CD4-positive, alpha-beta T cell treated with Interleukin-4 for 1 hour (primary cell): ENCODE measurements at regions not wholly inside any gene's neighbourhood (a gene's known extent, or its start where the extent isn't known, plus 50 kb on each side); places are given as distances from the start of the nearest gene placed in this dataset.

ENCODE experiments used
- DNase-seq, 2 donors: peaks; one replicate each; pipeline ENCODE4 v3.0.0-alpha.2; 2020 to 2022

DNA sequence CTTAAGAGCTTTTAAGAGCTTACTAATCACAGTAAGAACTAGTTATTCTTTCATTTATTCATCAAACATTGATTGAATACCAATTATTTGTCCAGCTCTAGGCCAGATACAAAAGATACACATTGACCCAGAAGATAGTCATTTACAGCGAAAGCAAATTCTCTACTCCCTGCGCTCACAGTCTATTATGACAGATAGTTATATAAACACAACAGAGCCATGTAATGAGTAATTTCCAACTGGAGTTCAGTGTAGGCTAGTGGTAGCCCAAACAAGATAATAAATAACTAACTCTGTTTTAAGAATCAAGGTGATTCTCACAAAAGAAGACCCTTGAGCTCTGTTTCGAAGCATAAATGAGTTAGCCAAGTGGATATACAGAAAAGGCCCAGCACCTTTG lies 397.8 kb upstream of the TLE4 start:
- DNase-seq = no peak

DNA sequence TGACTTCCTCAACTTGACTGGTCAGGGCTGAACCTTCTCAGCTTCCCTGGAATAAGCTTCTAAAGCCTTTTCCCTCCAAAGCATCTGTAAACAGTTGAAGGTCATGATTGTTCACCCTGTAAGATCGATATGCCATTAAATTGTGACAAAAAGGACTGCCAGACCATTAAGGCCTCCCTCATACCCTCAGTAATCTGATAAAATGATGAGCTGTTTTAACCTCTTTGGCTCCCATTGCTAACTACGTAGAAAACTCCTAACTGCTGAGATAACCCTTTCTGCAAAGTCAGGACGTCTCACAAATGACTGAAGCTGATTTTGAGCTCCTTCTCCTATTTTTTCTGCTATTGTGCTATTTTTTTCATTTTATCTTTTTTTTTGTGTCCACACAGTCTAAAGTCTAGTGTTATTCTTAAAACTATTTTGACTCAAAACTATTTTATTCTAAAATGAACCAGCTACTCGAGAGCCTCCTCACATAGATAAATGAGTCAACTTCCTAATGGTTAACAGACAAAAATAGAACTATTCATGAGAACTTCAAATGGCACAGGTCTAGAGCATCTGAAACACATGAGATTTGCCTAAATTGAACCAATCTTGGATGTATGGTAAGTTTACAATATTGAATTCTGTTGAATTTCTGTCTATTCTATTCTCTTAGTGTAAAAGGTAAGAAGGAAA lies 395.6 kb upstream of the TLE4 start:
- DNase-seq = no peak

- no peak for DNase-seq
Measured at GRCh38 chr9:79184831-79185230, 386.9 kb upstream of the TLE4 start.

DNA sequence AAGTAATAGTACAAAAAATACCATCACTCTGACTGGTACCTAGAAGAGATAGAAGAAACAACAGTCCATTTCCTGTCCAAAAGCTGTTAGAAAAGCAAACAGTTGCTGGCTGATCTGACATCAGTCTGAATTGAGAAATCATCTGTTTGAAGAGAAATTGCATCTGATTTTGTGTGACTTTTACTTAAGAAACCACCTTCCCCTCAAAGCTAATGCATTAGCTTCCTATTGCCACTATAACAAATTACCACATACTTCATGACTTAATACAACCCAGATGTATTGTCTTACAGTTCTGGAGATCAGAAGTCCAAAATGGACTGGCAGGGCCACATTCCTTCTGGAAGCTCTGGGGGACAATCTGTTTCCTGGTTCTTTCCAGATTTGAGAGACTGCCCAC lies 385.9 kb upstream of the TLE4 start:
- no peak for DNase-seq

DNA sequence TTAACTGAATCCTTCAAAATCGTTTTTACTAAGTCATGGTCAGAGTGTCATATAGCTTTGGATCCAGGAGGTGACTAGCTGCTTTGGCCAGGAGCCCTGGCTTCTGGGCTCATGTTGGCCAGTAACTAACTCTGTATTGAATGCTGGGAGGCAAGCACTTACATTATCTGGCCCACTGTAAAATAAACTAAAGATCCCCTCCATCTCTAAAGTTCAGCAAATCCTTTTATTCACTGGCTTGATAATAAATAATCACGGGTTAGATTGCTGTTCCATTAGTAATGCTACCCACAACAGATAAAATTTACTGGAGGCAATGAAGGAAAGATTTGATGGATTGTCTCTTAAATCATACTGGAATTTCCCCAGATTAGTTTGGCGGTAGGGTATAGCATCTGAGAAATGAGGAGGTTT lies 382.2 kb upstream of the TLE4 start:
- no peak for DNase-seq

- no peak for DNase-seq
Measured at GRCh38 chr9:79193001-79193400, 378.8 kb upstream of the TLE4 start.

- DNase-seq = no peak
Measured at GRCh38 chr9:79193501-79194223, 378.1 kb upstream of the TLE4 start.

- DNase-seq = no peak
Measured at GRCh38 chr9:79195879-79196278, 375.9 kb upstream of the TLE4 start.

DNA sequence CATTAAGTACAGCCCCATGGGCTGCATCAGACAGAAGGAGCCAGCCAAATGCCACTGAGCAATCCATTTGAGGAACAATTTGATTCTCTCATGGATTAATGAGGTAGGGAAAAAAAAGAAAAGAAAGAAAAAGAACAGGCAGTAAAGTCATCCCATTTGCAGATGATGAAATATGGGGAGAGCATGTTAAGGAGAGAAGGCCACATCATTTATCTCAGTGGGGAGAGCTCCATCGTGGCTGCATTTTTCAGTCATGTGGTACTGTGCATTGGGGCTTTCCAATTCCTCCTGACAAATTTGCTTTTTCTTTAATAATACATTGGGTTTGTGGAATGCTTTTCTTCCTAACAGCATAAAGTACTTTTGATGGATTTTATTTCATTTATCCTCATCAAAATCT lies 375.2 kb upstream of the TLE4 start:
- DNase-seq = no peak

- no peak for DNase-seq
Measured at GRCh38 chr9:79200336-79200735, 371.4 kb upstream of the TLE4 start.

DNA sequence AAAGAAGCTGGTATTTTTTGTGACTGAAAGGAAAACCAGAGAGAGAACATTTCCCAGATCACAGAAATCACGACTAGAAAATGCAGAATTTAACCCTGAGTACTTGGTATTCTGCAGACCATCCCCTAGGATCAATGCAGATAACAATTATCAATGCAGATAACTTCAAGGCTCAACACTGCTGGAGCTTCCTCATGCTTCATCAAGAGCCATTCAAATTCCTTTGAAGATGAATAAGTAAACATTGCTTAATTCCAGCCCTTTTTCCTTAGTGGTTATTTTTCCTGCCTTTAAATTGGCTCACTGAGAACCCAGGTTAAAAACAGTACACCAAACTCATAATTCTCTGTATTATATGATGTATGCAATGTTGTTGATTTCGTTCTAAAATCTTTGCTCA lies 370.1 kb upstream of the TLE4 start:
- DNase-seq = no peak

GRCh38 chr9:79208791-79209396 lies 362.9 kb upstream of the TLE4 start:
- no peak for DNase-seq

DNA sequence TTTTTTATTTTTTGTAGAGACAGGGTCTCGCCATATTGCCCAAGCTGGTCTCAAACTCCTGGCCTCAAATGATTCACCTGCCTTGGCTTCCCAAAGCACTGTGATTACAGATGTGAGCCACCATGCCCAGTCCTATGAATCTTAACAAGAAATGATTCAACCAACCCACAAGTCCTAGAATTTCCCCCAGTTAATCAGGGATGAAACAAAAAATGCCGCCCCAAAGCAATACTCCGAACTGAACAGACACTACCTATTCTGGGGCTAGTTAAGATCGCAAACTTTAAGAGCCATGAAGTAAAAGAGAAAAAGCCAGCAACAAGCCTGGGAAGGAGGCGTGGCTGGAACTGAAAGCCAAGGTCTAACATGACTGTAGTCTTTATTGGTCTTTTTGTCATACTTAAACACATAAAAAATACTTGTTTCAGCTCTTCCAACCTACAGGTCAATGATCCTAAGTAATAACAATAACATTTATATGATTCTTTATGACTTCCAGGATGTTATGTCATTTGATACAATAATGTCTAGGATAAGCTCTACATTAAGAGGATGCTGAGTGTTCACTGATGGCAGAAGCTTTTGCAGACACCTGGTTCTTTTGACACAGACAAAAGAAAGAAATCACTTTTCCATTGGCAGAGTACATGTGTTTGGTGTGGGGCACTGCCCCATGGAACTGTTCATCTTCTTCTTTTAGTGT lies 361.1 kb upstream of the TLE4 start:
- no peak for DNase-seq

GRCh38 chr9:79213417-79214125 lies 358.2 kb upstream of the TLE4 start:
- no peak for DNase-seq

- no peak for DNase-seq
Measured at GRCh38 chr9:79215821-79216220, 355.9 kb upstream of the TLE4 start.

DNA sequence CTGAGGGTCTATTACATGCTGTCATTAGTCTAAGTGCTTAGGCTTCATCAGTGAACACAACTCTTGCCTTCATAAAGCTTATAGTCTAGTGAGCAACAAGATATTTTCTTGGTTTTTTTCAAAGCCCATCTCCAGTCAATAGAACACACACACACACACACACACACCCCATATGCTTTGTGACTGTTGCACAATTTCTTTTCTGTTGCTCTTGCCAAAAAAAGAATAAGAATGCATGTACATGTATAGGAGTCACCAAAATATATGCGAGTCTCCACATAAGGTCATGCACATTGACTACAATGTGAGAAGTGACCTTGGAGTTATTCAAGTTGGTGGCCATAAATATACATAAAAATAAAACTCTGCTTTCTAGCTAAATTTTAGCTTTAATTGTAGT lies 351.5 kb upstream of the TLE4 start:
- DNase-seq = no peak

DNA sequence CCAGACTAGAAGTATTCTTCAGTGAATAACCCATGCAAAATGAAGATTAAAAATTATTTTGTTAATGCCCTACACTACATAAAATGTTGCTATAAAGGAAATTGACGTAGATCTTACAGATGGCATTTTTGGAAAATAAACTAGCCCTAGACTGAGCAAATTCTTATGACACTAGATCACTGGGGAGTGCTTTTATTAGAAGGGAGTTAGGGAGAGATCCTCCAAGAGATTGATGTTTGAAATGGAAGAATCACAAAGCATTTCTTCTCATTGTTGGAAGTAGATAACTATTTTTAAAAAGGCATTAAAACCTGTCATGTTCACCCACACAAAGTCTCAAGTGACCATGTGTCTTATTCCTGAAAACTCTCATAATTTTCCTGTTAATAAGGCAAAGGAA lies 351.1 kb upstream of the TLE4 start:
- no peak for DNase-seq

GRCh38 chr9:79221084-79221483 lies 350.7 kb upstream of the TLE4 start:
- DNase-seq = no peak

DNA sequence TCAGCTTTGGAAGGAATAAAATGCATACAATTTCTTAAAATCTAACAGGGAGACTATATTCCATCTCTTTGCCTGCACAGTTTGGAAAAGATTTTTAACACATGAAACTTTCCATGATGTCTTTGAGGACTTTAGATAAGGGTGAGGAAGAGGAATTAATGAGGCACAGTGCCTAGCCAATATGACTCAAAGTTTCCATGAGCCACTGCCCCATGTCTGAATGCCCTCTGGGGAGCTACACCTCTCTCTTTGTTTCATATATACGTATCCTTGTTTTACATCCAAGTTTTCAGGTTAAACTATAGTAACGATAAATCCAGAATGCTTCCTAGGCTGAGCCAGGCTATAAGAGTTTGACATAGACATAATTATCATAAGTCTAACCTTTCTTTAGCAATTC lies 349.3 kb upstream of the TLE4 start:
- DNase-seq = no peak

GRCh38 chr9:79224672-79225433 lies 346.9 kb upstream of the TLE4 start:
- no peak for DNase-seq

DNA sequence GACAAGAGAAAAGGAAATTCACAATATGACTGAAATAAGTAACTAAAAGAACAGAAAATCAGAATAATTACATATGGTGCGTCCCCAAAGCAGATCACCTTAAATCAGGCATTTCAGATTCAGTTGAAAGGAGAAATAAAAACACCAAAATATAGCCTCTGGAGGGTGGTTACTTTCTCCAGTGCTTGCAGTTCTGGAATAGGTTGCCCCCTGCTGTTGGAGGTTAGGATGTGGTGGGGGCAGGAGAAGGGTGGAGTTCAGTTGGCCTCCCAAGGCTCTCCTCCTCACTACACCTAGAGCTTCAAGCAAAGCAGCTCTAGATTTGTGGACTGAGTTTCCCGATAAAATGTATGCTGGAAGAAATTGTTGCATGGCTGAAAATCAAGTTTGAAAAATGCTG lies 338.2 kb upstream of the TLE4 start:
- no peak for DNase-seq

DNA sequence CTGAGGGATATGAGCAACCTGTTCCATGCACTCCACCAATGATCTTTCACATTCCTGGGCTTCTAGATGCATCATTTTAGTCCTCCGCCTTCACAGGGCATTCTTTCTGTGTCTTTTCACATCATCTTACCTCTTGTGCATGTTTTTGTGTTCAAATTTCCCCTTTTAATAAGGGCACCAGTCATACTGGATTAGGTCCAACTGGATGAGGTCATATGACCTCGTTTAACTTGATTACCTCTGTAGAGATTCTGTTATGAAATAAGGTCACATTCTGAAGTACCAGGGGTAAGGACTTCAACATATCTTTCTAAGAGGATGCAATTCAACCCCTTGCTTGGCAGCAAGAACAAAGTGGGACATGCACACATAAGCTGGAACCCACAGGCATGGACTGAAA lies 335.3 kb upstream of the TLE4 start:
- no peak for DNase-seq
